ENCODE measurements at regions not wholly inside any gene's neighbourhood (a gene's known extent, or its start where the extent isn't known, plus 50 kb on each side); places are given as distances from the start of the nearest gene placed in this dataset.

- Histone ChIP-seq H3K4me1 (ENCODE audit: control insufficient read depth, insufficient read depth, low read length, poor library complexity, severe bottlenecking) (no peaks in the 10 kb centered on the region), H3K36me3 (ENCODE audit: control insufficient read depth, insufficient read depth, low read length) (no peaks in the 10 kb centered on the region), H3K9me3 (ENCODE audit: control insufficient read depth, low read length) (no peaks in the 10 kb centered on the region), H3K27ac (ENCODE audit: low read depth, low read length, severe bottlenecking) (no peak overlapping the region), H3K4me3 (ENCODE audit: extremely low read depth, insufficient read depth, low read length, poor library complexity, severe bottlenecking) (no peak overlapping the region)
- WGBS, 2 experiments (ENCODE audit: insufficient coverage in 2 of 2) = 100% methylated on average over 1 of the region's 5 CpGs; no CpG with 5 or more reads in 1 of the 2 experiments
Measured at GRCh38 chr15:96002890-96003859, 327.3 kb upstream of the NR2F2 start.

- WGBS, 2 experiments (ENCODE audit: insufficient coverage in 2 of 2) = 83% methylated on average over 2 of the region's 2 CpGs; no CpG with 5 or more reads in 1 of the 2 experiments
- no peak overlapping the region for H3K4me3 ChIP-seq (ENCODE audit: extremely low read depth, insufficient read depth, low read length, poor library complexity, severe bottlenecking)
- H3K27ac ChIP-seq (ENCODE audit: low read depth, low read length, severe bottlenecking) = no peak overlapping the region
Measured at GRCh38 chr15:96005906-96006305, 324.6 kb upstream of the NR2F2 start.

GRCh38 chr15:96011136-96011535, 319.4 kb upstream of the NR2F2 start:
- H3K4me3 ChIP-seq (ENCODE audit: extremely low read depth, insufficient read depth, low read length, poor library complexity, severe bottlenecking) = no peak overlapping the region
- 90 to 98% methylated on average over 3 to 4 of the region's 5 CpGs for WGBS, 2 experiments (ENCODE audit: insufficient coverage in 2 of 2)
- H3K27ac ChIP-seq (ENCODE audit: low read depth, low read length, severe bottlenecking) = no peak overlapping the region
- H3K4me1 ChIP-seq (ENCODE audit: control insufficient read depth, insufficient read depth, low read length, poor library complexity, severe bottlenecking) = no peaks in the 10 kb centered on the region
- H3K9me3 ChIP-seq (ENCODE audit: control insufficient read depth, low read length) = no peaks in the 10 kb centered on the region
- no peaks in the 10 kb centered on the region for H3K36me3 ChIP-seq (ENCODE audit: control insufficient read depth, insufficient read depth, low read length)

More at GRCh38 chr15:96005906-96006305, 324.6 kb upstream of the NR2F2 start:
- Histone ChIP-seq H3K9me3 (ENCODE audit: control insufficient read depth, low read length) (no peaks in the 10 kb centered on the region), H3K4me1 (ENCODE audit: control insufficient read depth, insufficient read depth, low read length, poor library complexity, severe bottlenecking) (no peaks in the 10 kb centered on the region), H3K36me3 (ENCODE audit: control insufficient read depth, insufficient read depth, low read length) (no peaks in the 10 kb centered on the region)

- 100% methylated on average over 1 of the region's 2 CpGs; no CpG with 5 or more reads in 1 of the 2 experiments for WGBS, 2 experiments (ENCODE audit: insufficient coverage in 2 of 2)
- no peak overlapping the region for H3K27ac ChIP-seq (ENCODE audit: low read depth, low read length, severe bottlenecking)
- H3K9me3 ChIP-seq (ENCODE audit: control insufficient read depth, low read length) = no peaks in the 10 kb centered on the region
- no peaks in the 10 kb centered on the region for H3K36me3 ChIP-seq (ENCODE audit: control insufficient read depth, insufficient read depth, low read length)
- no peak overlapping the region for H3K4me3 ChIP-seq (ENCODE audit: extremely low read depth, insufficient read depth, low read length, poor library complexity, severe bottlenecking)
- no peaks in the 10 kb centered on the region for H3K4me1 ChIP-seq (ENCODE audit: control insufficient read depth, insufficient read depth, low read length, poor library complexity, severe bottlenecking)
Measured at GRCh38 chr15:96014939-96015338, 315.6 kb upstream of the NR2F2 start.

GRCh38 chr15:96019114-96019513, 311.4 kb upstream of the NR2F2 start:
- Histone ChIP-seq H3K4me3 (ENCODE audit: extremely low read depth, insufficient read depth, low read length, poor library complexity, severe bottlenecking) (no peak overlapping the region), H3K9me3 (ENCODE audit: control insufficient read depth, low read length) (no peaks in the 10 kb centered on the region), H3K27ac (ENCODE audit: low read depth, low read length, severe bottlenecking) (no peak overlapping the region), H3K4me1 (ENCODE audit: control insufficient read depth, insufficient read depth, low read length, poor library complexity, severe bottlenecking) (no peaks in the 10 kb centered on the region), H3K36me3 (ENCODE audit: control insufficient read depth, insufficient read depth, low read length) (no peaks in the 10 kb centered on the region)
- WGBS, 2 experiments (ENCODE audit: insufficient coverage in 2 of 2) = 92 to 100% methylated on average over 2 to 5 of the region's 6 CpGs

- no peaks in the 10 kb centered on the region for H3K4me1 ChIP-seq (ENCODE audit: control insufficient read depth, insufficient read depth, low read length, poor library complexity, severe bottlenecking)
- no peak overlapping the region for H3K27ac ChIP-seq (ENCODE audit: low read depth, low read length, severe bottlenecking)
- no peaks in the 10 kb centered on the region for H3K9me3 ChIP-seq (ENCODE audit: control insufficient read depth, low read length)
- H3K36me3 ChIP-seq (ENCODE audit: control insufficient read depth, insufficient read depth, low read length) = no peaks in the 10 kb centered on the region
- H3K4me3 ChIP-seq (ENCODE audit: extremely low read depth, insufficient read depth, low read length, poor library complexity, severe bottlenecking) = no peak overlapping the region
- 59 to 84% methylated on average over 2 to 3 of the region's 4 CpGs for WGBS, 2 experiments (ENCODE audit: insufficient coverage in 2 of 2)
Measured at GRCh38 chr15:96020133-96020532, 310.4 kb upstream of the NR2F2 start.

GRCh38 chr15:96020797-96021196, 309.7 kb upstream of the NR2F2 start:
- WGBS, 2 experiments (ENCODE audit: insufficient coverage in 2 of 2) = no CpG with 5 or more reads among the region's 3 CpGs
- no peak overlapping the region for H3K27ac ChIP-seq (ENCODE audit: low read depth, low read length, severe bottlenecking)
- no peak overlapping the region for H3K4me3 ChIP-seq (ENCODE audit: extremely low read depth, insufficient read depth, low read length, poor library complexity, severe bottlenecking)
- no peaks in the 10 kb centered on the region for H3K9me3 ChIP-seq (ENCODE audit: control insufficient read depth, low read length)
- H3K4me1 ChIP-seq (ENCODE audit: control insufficient read depth, insufficient read depth, low read length, poor library complexity, severe bottlenecking) = no peaks in the 10 kb centered on the region
- no peaks in the 10 kb centered on the region for H3K36me3 ChIP-seq (ENCODE audit: control insufficient read depth, insufficient read depth, low read length)

GRCh38 chr15:96023081-96023480, 307.4 kb upstream of the NR2F2 start:
- no peak overlapping the region for H3K4me3 ChIP-seq (ENCODE audit: extremely low read depth, insufficient read depth, low read length, poor library complexity, severe bottlenecking)
- no peaks in the 10 kb centered on the region for H3K36me3 ChIP-seq (ENCODE audit: control insufficient read depth, insufficient read depth, low read length)
- H3K27ac ChIP-seq (ENCODE audit: low read depth, low read length, severe bottlenecking) = no peak overlapping the region
- no peaks in the 10 kb centered on the region for H3K4me1 ChIP-seq (ENCODE audit: control insufficient read depth, insufficient read depth, low read length, poor library complexity, severe bottlenecking)
- H3K9me3 ChIP-seq (ENCODE audit: control insufficient read depth, low read length) = no peaks in the 10 kb centered on the region

GRCh38 chr15:96027501-96027900, 303.0 kb upstream of the NR2F2 start:
- H3K27ac ChIP-seq (ENCODE audit: low read depth, low read length, severe bottlenecking) = no peak overlapping the region
- no peaks in the 10 kb centered on the region for H3K36me3 ChIP-seq (ENCODE audit: control insufficient read depth, insufficient read depth, low read length)
- no CpG with 5 or more reads among the region's 2 CpGs for WGBS, 2 experiments (ENCODE audit: insufficient coverage in 2 of 2)
- H3K4me1 ChIP-seq (ENCODE audit: control insufficient read depth, insufficient read depth, low read length, poor library complexity, severe bottlenecking) = no peaks in the 10 kb centered on the region
- no peak overlapping the region for H3K4me3 ChIP-seq (ENCODE audit: extremely low read depth, insufficient read depth, low read length, poor library complexity, severe bottlenecking)
- H3K9me3 ChIP-seq (ENCODE audit: control insufficient read depth, low read length) = no peaks in the 10 kb centered on the region

GRCh38 chr15:96028620-96029019, 301.9 kb upstream of the NR2F2 start:
- no peaks in the 10 kb centered on the region for H3K36me3 ChIP-seq (ENCODE audit: control insufficient read depth, insufficient read depth, low read length)
- H3K27ac ChIP-seq (ENCODE audit: low read depth, low read length, severe bottlenecking) = no peak overlapping the region
- H3K9me3 ChIP-seq (ENCODE audit: control insufficient read depth, low read length) = no peaks in the 10 kb centered on the region
- WGBS, 2 experiments (ENCODE audit: insufficient coverage in 2 of 2) = 100% methylated on average over 1 of the region's 2 CpGs; no CpG with 5 or more reads in 1 of the 2 experiments
- no peak overlapping the region for H3K4me3 ChIP-seq (ENCODE audit: extremely low read depth, insufficient read depth, low read length, poor library complexity, severe bottlenecking)
- no peaks in the 10 kb centered on the region for H3K4me1 ChIP-seq (ENCODE audit: control insufficient read depth, insufficient read depth, low read length, poor library complexity, severe bottlenecking)

- H3K36me3 ChIP-seq (ENCODE audit: control insufficient read depth, insufficient read depth, low read length) = no peaks in the 10 kb centered on the region
- no peaks in the 10 kb centered on the region for H3K9me3 ChIP-seq (ENCODE audit: control insufficient read depth, low read length)
- no peaks in the 10 kb centered on the region for H3K4me1 ChIP-seq (ENCODE audit: control insufficient read depth, insufficient read depth, low read length, poor library complexity, severe bottlenecking)
- no peak overlapping the region for H3K27ac ChIP-seq (ENCODE audit: low read depth, low read length, severe bottlenecking)
- H3K4me3 ChIP-seq (ENCODE audit: extremely low read depth, insufficient read depth, low read length, poor library complexity, severe bottlenecking) = no peak overlapping the region
Measured at GRCh38 chr15:96029172-96029571, 301.3 kb upstream of the NR2F2 start.
